AG20443 (cell line): ENCODE measurements at regions not wholly inside any gene's neighbourhood (a gene's known extent, or its start where the extent isn't known, plus 50 kb on each side); places are given as distances from the start of the nearest gene placed in this dataset.
"Not testable (repeated sequence)": the region's sequence is repeated elsewhere in the genome, so short reads cannot be mapped to it uniquely, and the experiment has no call there.

Experiments
- DNase-seq: peaks from one replicate; pipeline ENCODE4 v3.0.0; 2012; ENCODE audit warnings: low spot score, mixed read lengths

GRCh38 chr16:60371591-60371990, 1637.5 kb upstream of the GOT2 start:
- DNase-seq, result no peak

GRCh38 chr16:60367739-60368138, 1633.6 kb upstream of the GOT2 start:
- DNase-seq, result no peak

- no peak for DNase-seq
Observed at GRCh38 chr16:60363566-60363965, 1629.5 kb upstream of the GOT2 start.

- DNase-seq, result not testable (repeated sequence)
Observed at GRCh38 chr16:60359866-60360265, 1625.8 kb upstream of the GOT2 start.

- DNase-seq, result not testable (repeated sequence)
Observed at GRCh38 chr16:60359412-60359811, 1625.3 kb upstream of the GOT2 start.

- not testable (repeated sequence) for DNase-seq
Observed at GRCh38 chr16:60357876-60358522, 1623.9 kb upstream of the GOT2 start.

GRCh38 chr16:60346256-60346655, 1612.1 kb upstream of the GOT2 start:
- DNase-seq, result no peak

- DNase-seq, result no peak
Observed at GRCh38 chr16:60337671-60338070, 1603.6 kb upstream of the GOT2 start.

GRCh38 chr16:60331168-60331567, 1597.1 kb upstream of the GOT2 start:
- no peak for DNase-seq

GRCh38 chr16:60329108-60329507, 1595.0 kb upstream of the GOT2 start:
- no peak for DNase-seq

GRCh38 chr16:60328152-60328551, 1594.0 kb upstream of the GOT2 start:
- no peak for DNase-seq

GRCh38 chr16:60318486-60318885, 1584.4 kb upstream of the GOT2 start:
- DNase-seq, result no peak

GRCh38 chr16:60310846-60311445, 1576.8 kb upstream of the GOT2 start:
- DNase-seq, result no peak

- no peak for DNase-seq
Observed at GRCh38 chr16:60304720-60305119, 1570.6 kb upstream of the GOT2 start.

GRCh38 chr16:60304066-60304465, 1570.0 kb upstream of the GOT2 start:
- no peak for DNase-seq

GRCh38 chr16:60302676-60303075, 1568.6 kb upstream of the GOT2 start:
- no peak for DNase-seq

- DNase-seq, result no peak
Observed at GRCh38 chr16:60302261-60302660, 1568.1 kb upstream of the GOT2 start.

GRCh38 chr16:60299241-60299776, 1565.2 kb upstream of the GOT2 start:
- no peak for DNase-seq

GRCh38 chr16:60295451-60295850, 1561.3 kb upstream of the GOT2 start:
- no peak for DNase-seq

GRCh38 chr16:60285794-60286193, 1551.7 kb upstream of the GOT2 start:
- no peak for DNase-seq

- DNase-seq, result no peak
Observed at GRCh38 chr16:60279061-60279665, 1545.0 kb upstream of the GOT2 start.

- no peak for DNase-seq
Observed at GRCh38 chr16:60274431-60275019, 1540.4 kb upstream of the GOT2 start.

- no peak for DNase-seq
Observed at GRCh38 chr16:60271781-60272180, 1537.7 kb upstream of the GOT2 start.
